ENCODE measurements at regions not wholly inside any gene's neighbourhood (a gene's known extent, or its start where the extent isn't known, plus 50 kb on each side); places are given as distances from the start of the nearest gene placed in this dataset.
"Not testable (repeated sequence)": the region's sequence is repeated elsewhere in the genome, so short reads cannot be mapped to it uniquely, and the experiment has no call there.

GRCh38 chr12:16854465-16854864 is 248.5 kb upstream of the LMO3 start:
- DNase-seq (ENCODE audit: low spot score), result no peak

DNA sequence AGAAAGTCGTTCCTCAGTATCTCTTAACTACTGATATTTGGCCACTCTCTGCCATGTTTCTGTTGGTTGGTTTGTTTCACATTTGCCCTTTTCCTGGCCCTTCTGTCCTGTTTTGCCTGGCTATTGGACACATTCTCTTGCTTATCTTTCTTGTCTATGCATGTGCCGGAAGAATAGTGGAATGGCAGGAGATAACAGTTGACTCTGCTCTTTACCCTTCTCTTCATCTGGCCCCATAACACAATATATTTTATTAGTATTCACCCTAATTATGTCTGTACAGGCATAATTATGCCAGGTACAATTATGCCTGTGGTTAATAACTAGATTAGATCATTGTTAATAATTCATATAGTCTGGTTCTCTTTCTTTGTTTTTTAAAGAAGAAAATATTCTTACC is 243.5 kb upstream of the LMO3 start:
- no peak for DNase-seq (ENCODE audit: low spot score)

- no peak for DNase-seq (ENCODE audit: low spot score)
These were observed 238.9 kb upstream of the LMO3 start for GRCh38 chr12:16844875-16845274.

DNA sequence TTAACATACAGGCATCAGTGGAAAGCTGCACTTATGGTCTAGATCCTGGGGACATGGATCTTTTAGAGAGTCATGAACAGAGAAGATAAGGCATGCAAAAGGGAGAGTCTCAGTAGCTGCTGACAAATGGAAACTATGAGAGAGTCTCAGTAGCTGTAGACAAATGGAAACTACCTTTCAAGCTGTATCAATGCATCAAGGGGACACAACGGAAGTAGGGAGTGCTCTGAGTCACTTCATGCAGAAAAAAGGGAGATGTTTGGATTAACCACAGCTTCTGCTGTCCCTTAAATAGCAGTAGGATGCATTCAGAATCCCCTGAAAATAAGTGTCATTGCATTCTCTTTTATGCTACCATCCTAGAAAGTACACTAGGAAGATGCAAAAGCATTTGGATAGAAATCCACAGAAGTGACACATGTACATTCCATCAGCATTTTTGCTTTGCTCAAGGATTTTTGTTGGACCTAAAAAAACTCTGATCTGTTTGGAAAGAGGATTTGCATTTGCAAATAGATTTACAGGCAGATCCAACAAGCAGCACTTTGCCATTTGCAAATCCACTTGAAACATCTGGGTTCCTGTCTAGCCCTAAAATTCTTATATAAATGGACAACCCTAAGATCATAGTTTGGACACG is 227.5 kb upstream of the LMO3 start:
- DNase-seq (ENCODE audit: low spot score), result no peak

GRCh38 chr12:16828891-16829290 is 222.9 kb upstream of the LMO3 start:
- no peak for DNase-seq (ENCODE audit: low spot score)

DNA sequence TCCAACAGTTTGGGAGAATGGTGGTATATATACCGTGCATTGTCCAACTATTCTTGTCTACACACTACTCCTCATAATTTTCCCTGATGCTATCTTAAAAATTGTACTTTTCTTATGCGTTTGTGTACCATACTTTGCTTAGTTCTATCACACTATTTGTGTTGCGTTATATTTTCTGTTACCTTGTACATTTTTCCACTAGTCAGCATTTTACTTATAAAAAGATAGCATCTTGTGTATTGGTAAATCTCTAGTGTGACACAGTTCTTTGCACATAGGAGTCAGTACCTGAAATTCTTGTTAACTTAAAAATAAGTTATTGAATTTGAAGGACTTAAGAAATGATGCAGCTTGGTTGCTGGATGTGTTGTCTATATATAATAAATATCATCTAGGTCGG is 201.8 kb upstream of the LMO3 start:
- DNase-seq (ENCODE audit: low spot score), result no peak

DNA sequence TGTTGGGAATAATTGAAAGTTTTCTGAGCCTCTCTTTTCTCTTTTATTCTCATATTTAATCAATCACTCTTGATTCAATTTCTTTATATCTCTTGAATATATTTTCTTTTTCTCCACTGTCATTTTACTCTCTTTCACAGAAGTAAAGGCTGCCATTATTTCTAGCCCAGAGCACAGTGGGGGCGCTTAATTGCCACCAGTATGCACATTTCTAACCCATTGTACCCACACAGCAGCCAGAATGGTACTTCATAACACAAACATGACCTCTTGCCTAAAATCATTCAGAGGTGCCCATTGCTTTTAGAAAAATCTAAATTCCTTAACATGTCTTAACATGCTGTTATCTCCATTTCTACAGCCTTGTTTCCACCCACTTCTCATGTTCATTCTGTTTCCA is 190.2 kb upstream of the LMO3 start:
- no peak for DNase-seq (ENCODE audit: low spot score)

DNA sequence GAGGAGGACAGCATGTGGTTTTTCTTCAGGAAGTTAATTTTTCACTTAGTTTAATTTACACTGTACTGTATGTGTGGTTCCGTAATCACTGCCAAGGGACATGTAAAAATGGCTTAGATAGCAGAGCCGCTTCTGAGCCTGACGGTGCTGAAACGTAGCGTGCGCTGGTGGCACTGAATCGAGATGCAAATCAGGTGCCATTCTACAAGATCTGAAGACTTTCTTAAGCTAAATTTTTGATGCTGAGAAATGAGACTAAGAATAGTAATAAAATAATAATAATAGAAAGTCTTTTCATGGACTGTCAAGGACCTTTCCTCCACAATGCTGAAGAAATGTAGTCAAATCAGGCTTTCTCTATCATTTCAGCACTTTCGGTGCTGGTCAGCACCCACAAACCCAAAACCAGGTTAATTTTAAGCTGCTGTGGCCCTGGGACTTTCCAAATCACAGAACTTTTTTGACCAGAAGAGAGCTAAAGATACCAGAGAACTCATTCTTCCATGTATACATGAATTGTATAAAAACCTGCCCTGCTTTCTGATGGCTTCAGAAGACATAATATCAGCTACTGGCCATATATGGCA is 183.3 kb upstream of the LMO3 start:
- DNase-seq (ENCODE audit: low spot score), result no peak

DNA sequence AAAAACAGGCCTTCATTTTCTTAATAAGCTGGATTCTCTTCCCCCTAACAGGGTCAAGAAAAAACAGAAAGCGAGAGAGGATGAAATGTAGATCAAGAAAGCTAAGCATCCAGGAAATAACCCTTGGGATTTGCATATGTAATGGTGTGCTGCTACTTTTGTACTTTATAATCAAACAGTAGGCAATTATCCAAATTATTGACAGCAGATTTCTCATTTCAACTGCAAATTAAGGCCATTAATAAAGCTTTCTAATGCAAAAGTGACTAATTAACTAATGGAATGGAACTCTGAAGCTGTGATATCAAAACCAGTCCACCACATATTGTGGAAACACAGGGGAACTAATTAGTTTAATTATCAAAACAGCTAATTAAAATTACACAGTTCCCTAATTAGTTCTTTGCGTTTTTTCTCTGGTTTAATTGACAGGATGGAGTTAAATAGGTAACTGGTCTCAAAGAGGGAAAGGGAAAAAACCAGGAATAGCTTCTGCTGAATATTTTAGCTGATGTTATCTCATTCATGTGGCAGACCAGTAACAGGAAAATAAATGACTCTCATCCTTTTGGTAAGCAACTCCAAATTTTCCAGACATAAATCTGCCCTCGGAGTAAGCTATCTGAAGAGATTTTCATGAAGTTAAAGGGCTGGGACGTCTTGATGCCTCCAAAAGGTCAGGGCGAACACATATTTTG is 182.7 kb upstream of the LMO3 start:
- no peak for DNase-seq (ENCODE audit: low spot score)

DNA sequence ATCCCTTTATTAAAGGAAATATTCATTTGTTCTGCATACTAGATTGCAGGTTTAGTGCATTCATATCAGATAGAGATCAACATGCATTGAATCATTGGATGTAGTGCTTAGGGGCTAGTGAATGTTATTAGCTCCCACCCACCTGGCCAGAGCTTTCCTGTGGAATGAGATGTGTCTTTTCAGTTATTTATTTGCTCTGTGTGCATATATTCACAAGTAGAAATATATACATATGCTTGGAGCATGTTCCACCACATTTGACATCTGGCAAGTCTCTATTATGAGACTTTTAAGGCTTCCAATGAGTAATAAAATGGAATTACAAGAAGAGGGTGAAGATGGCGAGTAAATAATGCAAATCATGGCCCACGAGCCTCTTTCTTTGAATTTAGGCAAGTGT is 180.0 kb upstream of the LMO3 start:
- DNase-seq (ENCODE audit: low spot score), result no peak

DNA sequence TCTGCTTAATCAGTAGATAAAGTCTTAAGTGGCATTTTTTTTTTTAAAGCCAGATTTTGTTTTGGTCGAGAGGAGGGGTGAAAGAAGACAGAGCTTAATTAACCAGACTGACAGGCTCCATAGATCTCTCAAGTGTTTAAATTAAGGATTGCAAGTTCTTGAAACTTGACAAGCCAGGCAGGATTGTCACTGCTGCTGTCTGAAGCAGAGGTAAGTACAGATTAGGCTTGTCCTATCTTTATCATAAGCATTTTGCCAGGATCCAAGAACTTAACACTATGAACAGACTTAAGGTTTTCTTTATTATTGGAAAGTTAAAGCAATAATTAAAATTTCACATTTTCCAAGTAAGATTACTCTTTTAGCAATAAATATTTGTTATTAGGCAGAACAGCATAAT is 179.6 kb upstream of the LMO3 start:
- no peak for DNase-seq (ENCODE audit: low spot score)

GRCh38 chr12:16769129-16769528 is 163.2 kb upstream of the LMO3 start:
- DNase-seq (ENCODE audit: low spot score), result not testable (repeated sequence)

DNA sequence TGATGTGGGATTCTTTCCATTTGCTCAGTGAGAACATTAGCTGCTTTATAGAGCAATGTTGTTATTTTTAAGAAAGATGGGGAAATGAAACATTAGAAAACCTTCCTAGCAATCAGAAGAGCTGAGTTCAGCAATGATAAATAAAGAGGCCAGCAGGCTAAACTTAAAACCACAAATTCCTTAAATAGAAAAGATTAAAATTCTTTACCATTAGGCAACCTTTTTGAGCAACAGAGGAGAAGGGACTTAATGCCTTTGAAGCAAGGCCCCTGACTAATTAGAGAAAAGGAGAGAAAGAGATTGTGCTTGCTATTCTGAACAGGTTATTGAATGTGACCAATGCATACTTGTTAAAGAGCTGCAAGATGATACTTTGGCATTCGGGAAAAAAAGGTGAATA is 160.8 kb upstream of the LMO3 start:
- no peak for DNase-seq (ENCODE audit: low spot score)

GRCh38 chr12:16763901-16764300 is 157.9 kb upstream of the LMO3 start:
- DNase-seq (ENCODE audit: low spot score), result no peak

- no peak for DNase-seq (ENCODE audit: low spot score)
These were observed 151.0 kb upstream of the LMO3 start for GRCh38 chr12:16756833-16757555.

- DNase-seq (ENCODE audit: low spot score), result no peak
These were observed 124.8 kb upstream of the LMO3 start for GRCh38 chr12:16730772-16731171.

DNA sequence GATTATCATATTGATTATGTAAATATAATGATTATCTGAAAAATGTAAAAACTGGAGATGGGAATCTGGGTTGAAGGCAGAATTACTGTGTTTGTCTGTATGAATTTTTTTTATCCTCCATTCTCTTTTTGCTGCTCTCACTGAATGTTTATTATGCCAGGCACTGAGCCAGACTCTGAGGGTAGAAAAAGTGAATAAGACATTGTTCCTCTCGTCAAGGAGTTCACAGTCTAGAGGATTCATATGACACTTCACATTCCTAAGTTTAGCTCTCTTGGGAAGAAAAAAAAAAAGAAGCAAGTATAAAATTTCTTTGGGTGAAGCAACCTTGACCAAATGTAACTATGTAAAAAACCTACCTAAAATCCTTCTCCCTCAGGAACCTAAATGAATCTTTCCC is 120.9 kb upstream of the LMO3 start:
- DNase-seq (ENCODE audit: low spot score), result no peak

- DNase-seq (ENCODE audit: low spot score), result no peak
These were observed 113.9 kb upstream of the LMO3 start for GRCh38 chr12:16719713-16720416.

- no peak for DNase-seq (ENCODE audit: low spot score)
These were observed 111.0 kb upstream of the LMO3 start for GRCh38 chr12:16716928-16717327.

GRCh38 chr12:16692099-16692498 is 86.1 kb upstream of the LMO3 start:
- no peak for DNase-seq (ENCODE audit: low spot score)

DNA sequence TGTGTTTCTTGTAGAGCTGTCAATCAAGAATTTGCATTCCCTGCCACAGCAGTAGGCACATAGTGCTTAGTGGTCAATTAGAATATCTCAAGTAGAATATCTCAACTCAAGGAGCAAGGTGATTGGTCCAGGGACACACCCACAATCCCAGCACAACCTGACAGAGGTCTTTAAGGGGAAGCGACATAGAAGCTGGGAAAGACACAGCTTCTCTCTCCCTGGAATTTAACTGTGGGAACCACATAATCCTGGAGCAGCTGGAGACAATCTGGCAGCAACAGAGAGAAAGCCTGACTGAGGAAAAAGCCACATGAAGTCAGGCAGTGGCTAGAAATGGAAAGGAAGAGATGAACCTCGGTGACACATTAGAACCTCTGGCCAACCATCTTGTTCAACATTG is 85.7 kb upstream of the LMO3 start:
- DNase-seq (ENCODE audit: low spot score), result no peak

DNA sequence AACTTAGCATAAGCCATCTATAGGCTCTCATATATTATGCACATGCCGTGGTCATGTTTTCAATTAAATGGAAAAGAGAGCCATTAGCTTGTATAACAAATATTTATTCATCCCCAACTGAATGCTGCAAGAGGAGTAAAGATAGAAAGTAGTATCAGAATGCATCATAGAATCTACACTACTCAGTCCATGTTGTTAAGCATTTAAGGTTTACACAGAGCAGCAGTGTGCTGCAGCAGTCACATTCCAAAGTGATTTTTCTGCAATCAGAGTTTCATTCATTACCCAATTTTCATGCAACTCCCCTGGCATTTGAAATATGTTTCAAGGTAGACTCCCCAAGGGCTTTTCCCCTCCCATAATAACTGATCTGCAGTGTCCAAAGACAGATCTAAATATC is 82.2 kb upstream of the LMO3 start:
- no peak for DNase-seq (ENCODE audit: low spot score)

All from germinal center (tissue), 1 donor.